KMS-11 (cell line): ENCODE measurements at regions not wholly inside any gene's neighbourhood (a gene's known extent, or its start where the extent isn't known, plus 50 kb on each side); places are given as distances from the start of the nearest gene placed in this dataset.
A peak's percentile ranks its signal among the peaks of the same experiment; 100 is the strongest.
"Not testable (repeated sequence)": the region's sequence is repeated elsewhere in the genome, so short reads cannot be mapped to it uniquely, and the experiment has no call there.

ENCODE experiments used
- H2AFZ ChIP-seq: fragments of 200-600 bp; sonication (generic); 2 replicates; pipeline ENCODE4 v1.6.1; 2016; ENCODE audit warnings: antibody characterized with exemption, mixed run types, low read depth
- H3K27ac ChIP-seq: fragments of 200-600 bp; sonication (generic); 2 replicates; pipeline ENCODE4 v1.6.1; 2016; ENCODE audit warnings: mild to moderate bottlenecking, mixed run types
- H3K27me3 ChIP-seq: fragments of 200-600 bp; sonication (generic); 2 replicates; pipeline ENCODE4 v1.6.1; 2017; ENCODE audit warnings: mild to moderate bottlenecking, low read depth, mixed run types, moderate library complexity; ENCODE audit not compliant: insufficient read depth
- H3K36me3 ChIP-seq: fragments of 200-600 bp; sonication (generic); 2 replicates; pipeline ENCODE4 v1.6.1; 2017; ENCODE audit warnings: mild to moderate bottlenecking, mixed run types; ENCODE audit not compliant: insufficient read depth
- H3K4me1 ChIP-seq: fragments of 200-600 bp; sonication (generic); 2 replicates; pipeline ENCODE4 v1.6.1; 2016; ENCODE audit warnings: mild to moderate bottlenecking, low read depth, mixed run types; ENCODE audit not compliant: poor library complexity, severe bottlenecking
- H3K4me2 ChIP-seq: fragments of 200-600 bp; sonication (generic); 2 replicates; pipeline ENCODE4 v1.7.0; 2016; ENCODE audit warnings: mild to moderate bottlenecking, mixed run types
- H3K4me3 ChIP-seq: fragments of 200-600 bp; sonication (generic); IDR thresholded peaks from 2 replicates; pipeline ENCODE4 v1.6.1; 2017; ENCODE audit warnings: low read depth, low read length, mixed read lengths; ENCODE audit not compliant: insufficient read depth
- H3K79me2 ChIP-seq: fragments of 200-600 bp; sonication (generic); 2 replicates; pipeline ENCODE4 v1.6.1; 2016; ENCODE audit warnings: low read depth, mixed run types; ENCODE audit not compliant: insufficient read depth
- H3K9ac ChIP-seq: fragments of 200-600 bp; sonication (generic); 2 replicates; pipeline ENCODE4 v1.6.1; 2016; ENCODE audit warnings: mild to moderate bottlenecking, mixed run types
- H4K20me1 ChIP-seq: fragments of 200-600 bp; sonication (generic); 2 replicates; pipeline ENCODE4 v1.6.1; 2016; ENCODE audit warnings: mild to moderate bottlenecking, mixed run types; ENCODE audit not compliant: insufficient read depth
- CTCF ChIP-seq: fragments of 200-600 bp; sonication (generic); conservative IDR thresholded peaks from 2 replicates; pipeline ENCODE4 v1.6.1; 2017; ENCODE audit warnings: low read depth, mild to moderate bottlenecking, antibody characterized with exemption, low read length, moderate library complexity, mixed read lengths

- Histone ChIP-seq H3K9ac (no peak overlapping the region), H3K4me3 (no peak overlapping the region), H3K27ac (no peak overlapping the region), H3K36me3 (no peaks in the 10 kb centered on the region), H4K20me1 (no peaks in the 10 kb centered on the region), H3K4me1 (peaks cover 7% of the 10 kb centered on the region), H3K27me3 (no peaks in the 10 kb centered on the region), H2AFZ (no peak overlapping the region), H3K4me2 (0 out of 2 replicates have a peak overlapping the region, but pooled peaks have one; percentile 3), H3K79me2 (no peaks in the 10 kb centered on the region)
- TF ChIP-seq CTCF: no peak
These were observed 1120.7 kb downstream of the GATA3 start for GRCh38 chr10:9175200-9175599.

- H3K4me3 ChIP-seq, H3K9ac ChIP-seq, H2AFZ ChIP-seq, H3K27ac ChIP-seq, H3K79me2 ChIP-seq, H3K27me3 ChIP-seq, H3K36me3 ChIP-seq, H3K4me1 ChIP-seq, H4K20me1 ChIP-seq, H3K4me2 ChIP-seq: not testable (repeated sequence)
These were observed 1128.9 kb downstream of the GATA3 start for GRCh38 chr10:9183197-9183880.

GRCh38 chr10:9188022-9188810 lies 1133.7 kb downstream of the GATA3 start:
- no peak overlapping the region for H3K4me2 ChIP-seq
- H2AFZ ChIP-seq: no peak overlapping the region
- H3K4me3 ChIP-seq: no peak overlapping the region
- no peaks in the 10 kb centered on the region for H3K4me1 ChIP-seq
- no peaks in the 10 kb centered on the region for H3K36me3 ChIP-seq
- H3K27ac ChIP-seq: no peak overlapping the region
- H4K20me1 ChIP-seq: no peaks in the 10 kb centered on the region
- no peak overlapping the region for H3K9ac ChIP-seq
- TF ChIP-seq CTCF: no peak
- no peaks in the 10 kb centered on the region for H3K27me3 ChIP-seq
- no peaks in the 10 kb centered on the region for H3K79me2 ChIP-seq

GRCh38 chr10:9189448-9189847 lies 1135.0 kb downstream of the GATA3 start:
- Histone ChIP-seq H3K36me3 (no peaks in the 10 kb centered on the region), H3K79me2 (no peaks in the 10 kb centered on the region), H3K27me3 (no peaks in the 10 kb centered on the region), H3K27ac (no peak overlapping the region), H3K4me1 (no peaks in the 10 kb centered on the region), H3K9ac (no peak overlapping the region), H3K4me2 (no peak overlapping the region), H3K4me3 (no peak overlapping the region), H2AFZ (no peak overlapping the region), H4K20me1 (no peaks in the 10 kb centered on the region)
- no peak for TF ChIP-seq CTCF

- Histone ChIP-seq H3K4me1 (no peaks in the 10 kb centered on the region), H3K36me3 (no peaks in the 10 kb centered on the region), H3K4me3 (no peak overlapping the region), H3K27ac (no peak overlapping the region), H4K20me1 (no peaks in the 10 kb centered on the region), H2AFZ (no peak overlapping the region), H3K4me2 (no peak overlapping the region), H3K9ac (no peak overlapping the region), H3K27me3 (no peaks in the 10 kb centered on the region), H3K79me2 (no peaks in the 10 kb centered on the region)
- TF ChIP-seq CTCF: no peak
These were observed 1138.6 kb downstream of the GATA3 start for GRCh38 chr10:9193120-9193519.
